Fibroblast of lung (primary cell): ENCODE measurements at regions not wholly inside any gene's neighbourhood (a gene's known extent, or its start where the extent isn't known, plus 50 kb on each side); places are given as distances from the start of the nearest gene placed in this dataset.

Source experiments
- DNase-seq, 2 donors: peaks; one replicate each; pipeline versions ENCODE4 v3.0.0 to v3.0.0-alpha.2; 2010; ENCODE audit warnings: low read depth in 2 of 2
- H2AFZ ChIP-seq: 2 replicates; pipeline ENCODE4 v1.5.1; 2012; ENCODE audit warnings: low read length, control low read depth, inconsistent platforms
- H3K27ac ChIP-seq: 2 replicates; pipeline ENCODE4 v1.5.1; 2011; ENCODE audit warnings: low read length, control low read depth; ENCODE audit not compliant: insufficient read depth
- H3K27me3 ChIP-seq: 2 replicates; pipeline ENCODE4 v1.5.1; 2011; ENCODE audit warnings: mild to moderate bottlenecking, low read length; ENCODE audit not compliant: control insufficient read depth, insufficient read depth
- H3K36me3 ChIP-seq: 2 replicates; pipeline ENCODE4 v1.5.1; 2011; ENCODE audit warnings: low read length; ENCODE audit not compliant: control insufficient read depth, insufficient read depth
- H3K4me1 ChIP-seq: 2 replicates; pipeline ENCODE4 v1.5.1; 2011; ENCODE audit warnings: low read length; ENCODE audit not compliant: control insufficient read depth, insufficient read depth; ENCODE audit errors: extremely low read depth
- H3K4me2 ChIP-seq: 2 replicates; pipeline ENCODE4 v1.5.1; 2011; ENCODE audit warnings: low read length, control low read depth; ENCODE audit not compliant: insufficient read depth; ENCODE audit errors: extremely low read depth
- H3K4me3 ChIP-seq, 4 experiments: fragments of 200-600 bp in 1 of 4; sonication (generic) in 1 of 4; replicated peaks in 1 of 4; 2 replicates each; pipeline ENCODE4 v1.5.1; 2011 to 2016; ENCODE audit warnings: low read length in 4 of 4, low read depth in 3 of 4, mild to moderate bottlenecking in 3 of 4, control low read depth in 2 of 4, inconsistent platforms in 1 of 4, mixed read lengths in 1 of 4; ENCODE audit not compliant: insufficient read depth in 1 of 4; ENCODE audit errors: control extremely low read depth in 1 of 4
- H3K79me2 ChIP-seq: 2 replicates; pipeline ENCODE4 v1.5.1; 2012; ENCODE audit warnings: mild to moderate bottlenecking, low read length, inconsistent platforms; ENCODE audit not compliant: control insufficient read depth, insufficient read depth
- H3K9ac ChIP-seq: 2 replicates; pipeline ENCODE4 v1.5.1; 2011; ENCODE audit warnings: mild to moderate bottlenecking, low read length, control low read depth; ENCODE audit not compliant: insufficient read depth
- H3K9me3 ChIP-seq: 2 replicates; pipeline ENCODE4 v1.5.1; 2012; ENCODE audit warnings: low read depth, low read length; ENCODE audit not compliant: control insufficient read depth, insufficient read depth
- H4K20me1 ChIP-seq: 2 replicates; pipeline ENCODE4 v1.5.1; 2011; ENCODE audit warnings: low read length; ENCODE audit not compliant: control insufficient read depth, insufficient read depth; ENCODE audit errors: extremely low read depth
- CTCF ChIP-seq, 2 donors: IDR thresholded peaks in 1 of 2; conservative IDR thresholded peaks in 1 of 2; 1 replicate in 1 of 2; 2 replicates in 1 of 2; pipeline ENCODE4 v1.5.1; 2011 to 2012; ENCODE audit warnings: low read length in 2 of 2, control low read depth in 1 of 2, inconsistent platforms in 1 of 2, low read depth in 1 of 2, mild to moderate bottlenecking in 1 of 2
- EZH2 ChIP-seq: IDR thresholded peaks from 2 replicates; pipeline ENCODE4 v1.5.1; 2012; ENCODE audit warnings: low read length, control low read depth, mild to moderate bottlenecking; ENCODE audit errors: missing control alignments

- Histone ChIP-seq H3K27ac (no peak overlapping the region), H4K20me1 (no peaks in the 10 kb centered on the region), H3K4me2 (no peak overlapping the region), H3K27me3 (no peaks in the 10 kb centered on the region), H2AFZ (no peak overlapping the region), H3K4me3 (no peak overlapping the region), H3K36me3 (no peaks in the 10 kb centered on the region), H3K9ac (no peak overlapping the region), H3K79me2 (no peaks in the 10 kb centered on the region), H3K9me3 (no peaks in the 10 kb centered on the region), H3K4me1 (no peaks in the 10 kb centered on the region)
- no peak for TF ChIP-seq EZH2
- TF ChIP-seq CTCF (conservative IDR thresholded peaks at IDR 0.05 in 1 of 2, IDR thresholded peaks at IDR 0.05 in 1 of 2; ENCODE audit: low read depth in 1 of 2, low read length in 2 of 2), result no peak
- no peak for DNase-seq
These were observed 152.6 kb upstream of the GRIP1 start for GRCh38 chr12:66831495-66831894.

- DNase-seq, result no peak
- Histone ChIP-seq H3K79me2 (no peaks in the 10 kb centered on the region), H3K27me3 (no peaks in the 10 kb centered on the region), H2AFZ (no peak overlapping the region), H3K4me3 (no peak overlapping the region), H3K4me2 (no peak overlapping the region), H3K27ac (no peak overlapping the region), H3K9ac (no peak overlapping the region), H3K36me3 (no peaks in the 10 kb centered on the region), H3K9me3 (no peaks in the 10 kb centered on the region), H3K4me1 (no peaks in the 10 kb centered on the region), H4K20me1 (no peaks in the 10 kb centered on the region)
- TF ChIP-seq CTCF (conservative IDR thresholded peaks at IDR 0.05 in 1 of 2, IDR thresholded peaks at IDR 0.05 in 1 of 2; ENCODE audit: low read depth in 1 of 2, low read length in 2 of 2), result no peak
- TF ChIP-seq EZH2, result no peak
These were observed 154.1 kb upstream of the GRIP1 start for GRCh38 chr12:66832997-66833396.

GRCh38 chr12:66836623-66837310 lies 157.9 kb upstream of the GRIP1 start:
- no peaks in the 10 kb centered on the region for H4K20me1 ChIP-seq
- no peaks in the 10 kb centered on the region for H3K36me3 ChIP-seq
- DNase-seq, result no peak
- no peak overlapping the region for H3K9ac ChIP-seq
- no peak overlapping the region for H2AFZ ChIP-seq
- no peak for TF ChIP-seq CTCF (conservative IDR thresholded peaks at IDR 0.05 in 1 of 2, IDR thresholded peaks at IDR 0.05 in 1 of 2; ENCODE audit: low read depth in 1 of 2, low read length in 2 of 2)
- no peak for TF ChIP-seq EZH2
- no peak overlapping the region for H3K4me3 ChIP-seq
- H3K9me3 ChIP-seq, result no peaks in the 10 kb centered on the region
- H3K79me2 ChIP-seq, result no peaks in the 10 kb centered on the region
- H3K4me2 ChIP-seq, result no peak overlapping the region
- H3K27me3 ChIP-seq, result no peaks in the 10 kb centered on the region
- no peaks in the 10 kb centered on the region for H3K4me1 ChIP-seq
- no peak overlapping the region for H3K27ac ChIP-seq
